Astrocyte of the hippocampus (primary cell): ENCODE measurements at regions not wholly inside any gene's neighbourhood (a gene's known extent, or its start where the extent isn't known, plus 50 kb on each side); places are given as distances from the start of the nearest gene placed in this dataset.

Source experiments
- DNase-seq: peaks from one replicate; pipeline ENCODE4 v3.0.0; 2011; ENCODE audit warnings: low read depth, low spot score

GRCh38 chr2:44879269-44880124 lies 62.0 kb upstream of the SIX3 start:
- DNase-seq = no peak

- DNase-seq = no peak
Observed at GRCh38 chr2:44880125-44880483, 61.4 kb upstream of the SIX3 start.

- DNase-seq = no peak
Observed at GRCh38 chr2:44881856-44882255, 59.6 kb upstream of the SIX3 start.

- DNase-seq = no peak
Observed at GRCh38 chr2:44883356-44883755, 58.1 kb upstream of the SIX3 start.

GRCh38 chr2:44884231-44884630 lies 57.3 kb upstream of the SIX3 start:
- no peak for DNase-seq

GRCh38 chr2:44884677-44885076 lies 56.8 kb upstream of the SIX3 start:
- DNase-seq = no peak

GRCh38 chr2:44886414-44886813 lies 55.1 kb upstream of the SIX3 start:
- DNase-seq = no peak

- no peak for DNase-seq
Observed at GRCh38 chr2:44889096-44889495, 52.4 kb upstream of the SIX3 start.
